C4-2B (cell line): ENCODE measurements at regions not wholly inside any gene's neighbourhood (a gene's known extent, or its start where the extent isn't known, plus 50 kb on each side); places are given as distances from the start of the nearest gene placed in this dataset.

Experiments
- ZFX ChIP-seq: fragments of 450-650 bp; IDR thresholded peaks from 2 replicates; pipeline ENCODE4 v1.6.1; 2017
- TF ChIP-seq, protein P1 (sequence below): fragments of 450-650 bp; conservative IDR thresholded peaks from 2 replicates; pipeline ENCODE4 v1.5.1; 2017; ENCODE audit warnings: mild to moderate bottlenecking

DNA sequence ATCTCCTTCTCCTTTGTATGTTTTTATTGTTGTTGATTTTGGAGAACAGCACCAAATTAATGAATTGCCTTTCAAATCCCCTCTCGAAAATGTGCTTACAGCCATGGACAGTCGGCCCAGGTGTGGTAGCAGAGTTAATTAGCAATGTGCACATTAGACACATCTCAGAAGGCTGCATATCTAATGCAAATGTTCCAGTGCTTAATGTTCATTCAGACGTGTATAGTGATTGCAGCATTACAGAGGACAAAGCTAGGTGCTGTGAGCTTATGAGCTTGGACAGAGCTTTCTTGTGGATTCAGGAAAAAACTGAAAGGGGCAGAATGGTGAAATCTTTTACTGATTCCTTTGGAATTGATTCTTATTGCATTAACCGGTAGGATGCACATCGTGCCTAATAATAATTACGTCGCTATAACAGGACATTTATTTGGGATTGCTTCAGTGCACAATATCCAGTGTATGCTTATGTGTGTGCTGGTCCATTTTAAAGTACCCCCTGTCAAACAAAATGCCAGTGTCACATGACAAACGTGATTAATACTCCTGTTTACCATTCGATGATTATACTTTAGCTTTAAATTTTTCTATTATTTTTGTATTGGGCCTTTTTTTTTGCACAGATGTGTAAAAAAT is 552.9 kb upstream of the EPHA5 start:
- TF ChIP-seq, protein P1, sequence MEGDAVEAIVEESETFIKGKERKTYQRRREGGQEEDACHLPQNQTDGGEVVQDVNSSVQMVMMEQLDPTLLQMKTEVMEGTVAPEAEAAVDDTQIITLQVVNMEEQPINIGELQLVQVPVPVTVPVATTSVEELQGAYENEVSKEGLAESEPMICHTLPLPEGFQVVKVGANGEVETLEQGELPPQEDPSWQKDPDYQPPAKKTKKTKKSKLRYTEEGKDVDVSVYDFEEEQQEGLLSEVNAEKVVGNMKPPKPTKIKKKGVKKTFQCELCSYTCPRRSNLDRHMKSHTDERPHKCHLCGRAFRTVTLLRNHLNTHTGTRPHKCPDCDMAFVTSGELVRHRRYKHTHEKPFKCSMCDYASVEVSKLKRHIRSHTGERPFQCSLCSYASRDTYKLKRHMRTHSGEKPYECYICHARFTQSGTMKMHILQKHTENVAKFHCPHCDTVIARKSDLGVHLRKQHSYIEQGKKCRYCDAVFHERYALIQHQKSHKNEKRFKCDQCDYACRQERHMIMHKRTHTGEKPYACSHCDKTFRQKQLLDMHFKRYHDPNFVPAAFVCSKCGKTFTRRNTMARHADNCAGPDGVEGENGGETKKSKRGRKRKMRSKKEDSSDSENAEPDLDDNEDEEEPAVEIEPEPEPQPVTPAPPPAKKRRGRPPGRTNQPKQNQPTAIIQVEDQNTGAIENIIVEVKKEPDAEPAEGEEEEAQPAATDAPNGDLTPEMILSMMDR = no peak
- no peak for TF ChIP-seq ZFX
